Pancreas (tissue), 10 donors: ENCODE measurements at regions not wholly inside any gene's neighbourhood (a gene's known extent, or its start where the extent isn't known, plus 50 kb on each side); places are given as distances from the start of the nearest gene placed in this dataset.

Experiments used
- ATAC-seq, 4 donors: fragments of 200-7000 bp; cut with Tn5 transposase; one replicate each; pipeline versions ENCODE4 v1.8.0 to v1.9.1; 2020; ENCODE audit warnings: mild to moderate bottlenecking in 4 of 4, moderate library complexity in 4 of 4
- DNase-seq, 6 donors: peaks; one replicate each; pipeline ENCODE4 v3.0.0-alpha.2; 2020
- FAIRE-seq: peaks from 2 replicates; lab custom pipeline; 2012; peaks lifted over from hg19 to GRCh38; lab: Jason Lieb, UNC
- H3K27ac ChIP-seq, 4 donors: fragments of 200-600 bp; sonication (generic); 1 replicate in 3 of 4; 2 replicates in 1 of 4; pipeline versions ENCODE4 v1.5.0 to v1.8.0; 2020
- H3K27me3 ChIP-seq, 4 donors: fragments of 200-600 bp; one replicate each; pipeline ENCODE4 v1.8.0; 2021
- H3K36me3 ChIP-seq, 3 donors: fragments of 200-600 bp; sonication (generic) in 1 of 3; one replicate each; pipeline versions ENCODE4 v1.5.0 to v1.8.0; 2020 to 2021
- H3K4me1 ChIP-seq, 3 donors: fragments of 200-600 bp; one replicate each; pipeline ENCODE4 v1.8.0; 2021
- H3K4me3 ChIP-seq, 4 donors: fragments of 200-600 bp; sonication (generic) in 2 of 4; one replicate each; pipeline versions ENCODE4 v1.5.0 to v1.8.0; 2020 to 2021
- H3K9me3 ChIP-seq, 4 donors: fragments of 200-600 bp; one replicate each; pipeline ENCODE4 v1.8.0; 2021
- CTCF ChIP-seq, 4 donors: fragments of 200-600 bp; sonication (generic) in 3 of 4; IDR thresholded peaks; one replicate each; pipeline versions ENCODE4 v1.5.0 to v1.8.0; 2021; ENCODE audit warnings: antibody characterized with exemption in 4 of 4
- WGBS, 2 donors: extraction: QIAGEN DNeasy Blood & Tissue Kit; methylation state at CpG; one replicate each; pipeline ENCODE4 v1.1.7; 2013; 5-methylcytosine and 5-hydroxymethylcytosine counted together
- intact Hi-C, 3 donors: fragments of 100-400 bp; cut with DNase I; formaldehyde crosslinking; loops; one replicate each; pipeline versions ENCODE4 v1.11.1 to v1.14.2; 2022
- donor health status: healthy with polysubstance abuse.
- donor health status: DM: no; HTN: no; CAD: no; lungs with moderate emphysema.
- donor health status: DM: no; HTN: no; CAD: no.
- donor health status: control.
- donor health status: control.
- donor health status: Bipolar disorder and iron deficiency.
- donor health status: DM: yes; HTN: yes; CAD: no.
- donor health status: DM: no; HTN: no; CAD: no.
- donor health status: DM: no; HTN: no; CAD: no.
- donor health status: DM: yes; HTN: yes; CAD: no.

- Histone ChIP-seq H3K9me3 (no peaks in the 10 kb centered on the region), H3K4me1 (no peaks in the 10 kb centered on the region), H3K27me3 (no peaks in the 10 kb centered on the region), H3K36me3 (no peaks in the 10 kb centered on the region), H3K27ac (no peak overlapping the region), H3K4me3 (no peak overlapping the region)
- no peak for ATAC-seq
- DNase-seq, result no peak
- WGBS, 2 donors, result 59 to 82% methylated on average over 2 of the region's 2 CpGs
- FAIRE-seq, result no peak
- intact Hi-C loops, result no loop called here
- no peak for TF ChIP-seq CTCF (IDR thresholded peaks at IDR 0.05)
Measured at GRCh38 chrX:87236830-87237440, 280.7 kb upstream of the KLHL4 start.

GRCh38 chrX:87265518-87265917, 252.1 kb upstream of the KLHL4 start:
- H3K36me3 ChIP-seq, result no peaks in the 10 kb centered on the region
- TF ChIP-seq CTCF (IDR thresholded peaks at IDR 0.05), result no peak
- no peaks in the 10 kb centered on the region for H3K9me3 ChIP-seq
- ATAC-seq, result no peak
- H3K27ac ChIP-seq, result no peak overlapping the region
- DNase-seq, result no peak
- WGBS, 2 donors, result 57 to 65% methylated on average over 5 of the region's 5 CpGs
- no peaks in the 10 kb centered on the region for H3K4me1 ChIP-seq
- H3K27me3 ChIP-seq, result no peaks in the 10 kb centered on the region
- intact Hi-C loops, result no loop called here
- no peak for FAIRE-seq
- no peak overlapping the region for H3K4me3 ChIP-seq

GRCh38 chrX:87272491-87272890, 245.1 kb upstream of the KLHL4 start:
- Histone ChIP-seq H3K27ac (no peak overlapping the region), H3K27me3 (no peaks in the 10 kb centered on the region), H3K9me3 (no peaks in the 10 kb centered on the region), H3K4me3 (no peak overlapping the region), H3K4me1 (no peaks in the 10 kb centered on the region), H3K36me3 (no peaks in the 10 kb centered on the region)
- TF ChIP-seq CTCF (IDR thresholded peaks at IDR 0.05), result no peak
- no peak for ATAC-seq
- intact Hi-C loops, result no loop called here
- DNase-seq, result no peak
- no peak for FAIRE-seq

GRCh38 chrX:87299563-87300160, 217.9 kb upstream of the KLHL4 start:
- peaks cover 0 to 22% (median 3%) of the 10 kb centered on the region in 4 donors for H3K27me3 ChIP-seq
- 1% methylated on average over 4 of the region's 4 CpGs for WGBS, 2 donors
- no peaks in the 10 kb centered on the region for H3K36me3 ChIP-seq
- intact Hi-C loops, result no loop called here
- no peaks in the 10 kb centered on the region for H3K9me3 ChIP-seq
- no peak overlapping the region for H3K27ac ChIP-seq
- TF ChIP-seq CTCF (IDR thresholded peaks at IDR 0.05), result peak; percentile 25 to 56 (median 46)
- no peak overlapping the region for H3K4me3 ChIP-seq
- no peak for DNase-seq
- FAIRE-seq, result peak; percentile 98
- H3K4me1 ChIP-seq, result no peaks in the 10 kb centered on the region
- ATAC-seq, result peak in 1 of 4 donors; percentile 32

GRCh38 chrX:87310780-87311179, 206.8 kb upstream of the KLHL4 start:
- Histone ChIP-seq H3K4me3 (no peak overlapping the region), H3K9me3 (no peaks in the 10 kb centered on the region), H3K36me3 (no peaks in the 10 kb centered on the region), H3K4me1 (no peaks in the 10 kb centered on the region), H3K27me3 (peaks cover 0 to under 1% (median 0%) of the 10 kb centered on the region in 4 donors), H3K27ac (no peak overlapping the region)
- FAIRE-seq, result no peak
- intact Hi-C loops, result no loop called here
- no peak for DNase-seq
- no peak for TF ChIP-seq CTCF (IDR thresholded peaks at IDR 0.05)
- WGBS, 2 donors, result 31 to 55% methylated on average over 1 of the region's 1 CpG
- no peak for ATAC-seq
